ENCODE measurements at regions not wholly inside any gene's neighbourhood (a gene's known extent, or its start where the extent isn't known, plus 50 kb on each side); places are given as distances from the start of the nearest gene placed in this dataset.
"Not testable (repeated sequence)": the region's sequence is repeated elsewhere in the genome, so short reads cannot be mapped to it uniquely, and the experiment has no call there.

GRCh38 chr1:149196651-149197050 is 93.3 kb upstream of the NBPF9 start:
- not testable (repeated sequence) for TF ChIP-seq CTCF (IDR thresholded peaks at IDR 0.05; ENCODE audit: insufficient read depth, low read length, poor library complexity, severe bottlenecking); EZH2phosphoT487 (conservative IDR thresholded peaks at IDR 0.05; ENCODE audit: low read length)
